HL-60 (cell line): ENCODE measurements at regions not wholly inside any gene's neighbourhood (a gene's known extent, or its start where the extent isn't known, plus 50 kb on each side); places are given as distances from the start of the nearest gene placed in this dataset.

Source experiments
- CTCF ChIP-seq: IDR thresholded peaks from one replicate; pipeline ENCODE4 v1.5.1; 2011; ENCODE audit warnings: low read length, control low read depth, inconsistent platforms; ENCODE audit not compliant: insufficient read depth
- GABPA ChIP-seq: IDR thresholded peaks from 2 replicates; pipeline ENCODE4 v1.6.1; 2012; ENCODE audit warnings: low read depth
- POLR2AphosphoS5 ChIP-seq: IDR thresholded peaks from 2 replicates; pipeline ENCODE4 v1.6.1; 2012; ENCODE audit warnings: low read depth
- REST ChIP-seq: IDR thresholded peaks from 2 replicates; pipeline ENCODE4 v1.6.1; 2012; ENCODE audit warnings: low read depth; ENCODE audit not compliant: insufficient replicate concordance
- SPI1 ChIP-seq: IDR thresholded peaks from 2 replicates; pipeline ENCODE4 v1.6.1; 2012; ENCODE audit warnings: low read depth, mild to moderate bottlenecking, borderline replicate concordance

GRCh38 chr11:71071736-71072509, 180.5 kb downstream of the SHANK2 start:
- TF ChIP-seq REST (no peak), GABPA (no peak), CTCF (no peak), POLR2AphosphoS5 (no peak), SPI1 (no peak)
